ENCODE measurements at regions not wholly inside any gene's neighbourhood (a gene's known extent, or its start where the extent isn't known, plus 50 kb on each side); places are given as distances from the start of the nearest gene placed in this dataset.

GRCh38 chr2:215884451-215885087 lies 128.8 kb downstream of the MREG start:
- H3K79me2 ChIP-seq (ENCODE audit: control insufficient read depth, insufficient read depth, low read length) = no peaks in the 10 kb centered on the region

GRCh38 chr2:215883799-215884198 lies 129.6 kb downstream of the MREG start:
- no peak overlapping the region for H2AK5ac ChIP-seq (ENCODE audit: low read length)
- H3K36me3 ChIP-seq (ENCODE audit: control insufficient read depth, insufficient read depth, low read length) = no peaks in the 10 kb centered on the region
- no peak overlapping the region for H3K18ac ChIP-seq (ENCODE audit: low read length)
- H2BK5ac ChIP-seq (ENCODE audit: low read length) = no peak overlapping the region
- H3K4me2 ChIP-seq (ENCODE audit: low read length) = no peak overlapping the region
- no peak overlapping the region for H2BK120ac ChIP-seq (ENCODE audit: low read depth, low read length)
- no peak overlapping the region for H2BK15ac ChIP-seq (replicated peaks; ENCODE audit: low read depth)
- H4K8ac ChIP-seq (ENCODE audit: low read depth, low read length) = no peak overlapping the region
- H3K9ac ChIP-seq (ENCODE audit: low read length) = no peak overlapping the region
- H3K56ac ChIP-seq (ENCODE audit: low read length) = no peak overlapping the region
- H4K5ac ChIP-seq (ENCODE audit: low read length) = no peak overlapping the region
- no peak overlapping the region for H3K27ac ChIP-seq (ENCODE audit: low read depth, low read length)
- H3K79me1 ChIP-seq (ENCODE audit: low read length) = no peaks in the 10 kb centered on the region
- no peak overlapping the region for H3K4me3 ChIP-seq (ENCODE audit: low read length)
- H3K23ac ChIP-seq (ENCODE audit: low read length) = no peak overlapping the region
- no peaks in the 10 kb centered on the region for H3K79me2 ChIP-seq (ENCODE audit: control insufficient read depth, insufficient read depth, low read length)
- no peak for DNase-seq
- H3K27me3 ChIP-seq (ENCODE audit: insufficient read depth, low read length, poor library complexity) = no peaks in the 10 kb centered on the region
- H3K4me1 ChIP-seq (ENCODE audit: control insufficient read depth, low read depth, low read length) = peaks cover 2% of the 10 kb centered on the region
- no peak overlapping the region for H3K4ac ChIP-seq (ENCODE audit: low read depth, low read length)

More at GRCh38 chr2:215884451-215885087, 128.8 kb downstream of the MREG start:
- Histone ChIP-seq H4K8ac (ENCODE audit: low read depth, low read length) (no peak overlapping the region), H3K4me1 (ENCODE audit: control insufficient read depth, low read depth, low read length) (peaks cover 2% of the 10 kb centered on the region), H3K4ac (ENCODE audit: low read depth, low read length) (no peak overlapping the region), H3K27me3 (ENCODE audit: insufficient read depth, low read length, poor library complexity) (no peaks in the 10 kb centered on the region), H3K4me2 (ENCODE audit: low read length) (no peak overlapping the region), H3K9ac (ENCODE audit: low read length) (no peak overlapping the region), H2BK120ac (ENCODE audit: low read depth, low read length) (no peak overlapping the region), H3K56ac (ENCODE audit: low read length) (no peak overlapping the region), H2AK5ac (ENCODE audit: low read length) (no peak overlapping the region), H3K23ac (ENCODE audit: low read length) (no peak overlapping the region), H3K18ac (ENCODE audit: low read length) (no peak overlapping the region), H4K5ac (ENCODE audit: low read length) (no peak overlapping the region), H3K36me3 (ENCODE audit: control insufficient read depth, insufficient read depth, low read length) (no peaks in the 10 kb centered on the region), H2BK5ac (ENCODE audit: low read length) (no peak overlapping the region), H2BK15ac (replicated peaks; ENCODE audit: low read depth) (no peak overlapping the region), H3K79me1 (ENCODE audit: low read length) (no peaks in the 10 kb centered on the region), H3K4me3 (ENCODE audit: low read length) (no peak overlapping the region), H3K27ac (ENCODE audit: low read depth, low read length) (no peak overlapping the region)
- no peak for DNase-seq
- no CpG with 5 or more reads among the region's 4 CpGs for WGBS (ENCODE audit: extremely low coverage, insufficient coverage, low lambda C conversion rate)

- no peaks in the 10 kb centered on the region for H3K36me3 ChIP-seq (ENCODE audit: control insufficient read depth, insufficient read depth, low read length)
- WGBS (ENCODE audit: extremely low coverage, insufficient coverage, low lambda C conversion rate) = no CpG with 5 or more reads among the region's 2 CpGs
- peaks cover 2% of the 10 kb centered on the region for H3K4me1 ChIP-seq (ENCODE audit: control insufficient read depth, low read depth, low read length)
- no peak overlapping the region for H2BK120ac ChIP-seq (ENCODE audit: low read depth, low read length)
- no peak overlapping the region for H3K4ac ChIP-seq (ENCODE audit: low read depth, low read length)
- H4K8ac ChIP-seq (ENCODE audit: low read depth, low read length) = no peak overlapping the region
- no peak overlapping the region for H3K9ac ChIP-seq (ENCODE audit: low read length)
- H3K56ac ChIP-seq (ENCODE audit: low read length) = no peak overlapping the region
- no peak overlapping the region for H2BK5ac ChIP-seq (ENCODE audit: low read length)
- H3K27me3 ChIP-seq (ENCODE audit: insufficient read depth, low read length, poor library complexity) = no peaks in the 10 kb centered on the region
- H2BK15ac ChIP-seq (replicated peaks; ENCODE audit: low read depth) = no peak overlapping the region
- no peaks in the 10 kb centered on the region for H3K79me1 ChIP-seq (ENCODE audit: low read length)
- no peak overlapping the region for H3K4me3 ChIP-seq (ENCODE audit: low read length)
- DNase-seq = no peak
- H4K5ac ChIP-seq (ENCODE audit: low read length) = no peak overlapping the region
- H3K27ac ChIP-seq (ENCODE audit: low read depth, low read length) = no peak overlapping the region
- no peaks in the 10 kb centered on the region for H3K79me2 ChIP-seq (ENCODE audit: control insufficient read depth, insufficient read depth, low read length)
- H3K23ac ChIP-seq (ENCODE audit: low read length) = no peak overlapping the region
- no peak overlapping the region for H3K4me2 ChIP-seq (ENCODE audit: low read length)
- H3K18ac ChIP-seq (ENCODE audit: low read length) = no peak overlapping the region
- H2AK5ac ChIP-seq (ENCODE audit: low read length) = no peak overlapping the region
These were observed 130.7 kb downstream of the MREG start for GRCh38 chr2:215882689-215883088.

GRCh38 chr2:215881582-215881981 lies 131.8 kb downstream of the MREG start:
- Histone ChIP-seq H3K4me2 (ENCODE audit: low read length) (no peak overlapping the region), H3K18ac (ENCODE audit: low read length) (no peak overlapping the region), H3K56ac (ENCODE audit: low read length) (no peak overlapping the region), H2AK5ac (ENCODE audit: low read length) (no peak overlapping the region), H3K9ac (ENCODE audit: low read length) (no peak overlapping the region), H2BK15ac (replicated peaks; ENCODE audit: low read depth) (no peak overlapping the region), H3K79me1 (ENCODE audit: low read length) (no peaks in the 10 kb centered on the region), H2BK5ac (ENCODE audit: low read length) (no peak overlapping the region), H4K5ac (ENCODE audit: low read length) (no peak overlapping the region), H2BK120ac (ENCODE audit: low read depth, low read length) (no peak overlapping the region), H3K23ac (ENCODE audit: low read length) (no peak overlapping the region), H3K27me3 (ENCODE audit: insufficient read depth, low read length, poor library complexity) (no peaks in the 10 kb centered on the region), H3K4me3 (ENCODE audit: low read length) (no peak overlapping the region), H3K4me1 (ENCODE audit: control insufficient read depth, low read depth, low read length) (no peaks in the 10 kb centered on the region), H3K36me3 (ENCODE audit: control insufficient read depth, insufficient read depth, low read length) (no peaks in the 10 kb centered on the region), H3K4ac (ENCODE audit: low read depth, low read length) (no peak overlapping the region), H3K79me2 (ENCODE audit: control insufficient read depth, insufficient read depth, low read length) (no peaks in the 10 kb centered on the region), H4K8ac (ENCODE audit: low read depth, low read length) (no peak overlapping the region), H3K27ac (ENCODE audit: low read depth, low read length) (no peak overlapping the region)
- DNase-seq = no peak
- no CpG with 5 or more reads among the region's 2 CpGs for WGBS (ENCODE audit: extremely low coverage, insufficient coverage, low lambda C conversion rate)

GRCh38 chr2:215880970-215881369 lies 132.4 kb downstream of the MREG start:
- Histone ChIP-seq H2BK120ac (ENCODE audit: low read depth, low read length) (peak overlapping the region; percentile 62), H2BK15ac (replicated peaks; ENCODE audit: low read depth) (peak overlapping the region; percentile 57), H2AK5ac (ENCODE audit: low read length) (no peak overlapping the region), H3K18ac (ENCODE audit: low read length) (peak overlapping the region; percentile 72), H3K56ac (ENCODE audit: low read length) (no peak overlapping the region), H3K9ac (ENCODE audit: low read length) (no peak overlapping the region), H3K27ac (ENCODE audit: low read depth, low read length) (no peak overlapping the region), H3K4me1 (ENCODE audit: control insufficient read depth, low read depth, low read length) (no peaks in the 10 kb centered on the region), H4K8ac (ENCODE audit: low read depth, low read length) (no peak overlapping the region), H3K4me3 (ENCODE audit: low read length) (no peak overlapping the region), H4K5ac (ENCODE audit: low read length) (no peak overlapping the region), H3K4me2 (ENCODE audit: low read length) (no peak overlapping the region), H3K79me2 (ENCODE audit: control insufficient read depth, insufficient read depth, low read length) (no peaks in the 10 kb centered on the region), H2BK5ac (ENCODE audit: low read length) (no peak overlapping the region), H3K36me3 (ENCODE audit: control insufficient read depth, insufficient read depth, low read length) (no peaks in the 10 kb centered on the region), H3K27me3 (ENCODE audit: insufficient read depth, low read length, poor library complexity) (no peaks in the 10 kb centered on the region), H3K4ac (ENCODE audit: low read depth, low read length) (no peak overlapping the region), H3K23ac (ENCODE audit: low read length) (no peak overlapping the region), H3K79me1 (ENCODE audit: low read length) (no peaks in the 10 kb centered on the region)
- no CpG with 5 or more reads among the region's 4 CpGs for WGBS (ENCODE audit: extremely low coverage, insufficient coverage, low lambda C conversion rate)
- peak; percentile 14 for DNase-seq
